ENCODE measurements at regions not wholly inside any gene's neighbourhood (a gene's known extent, or its start where the extent isn't known, plus 50 kb on each side); places are given as distances from the start of the nearest gene placed in this dataset.

- no peak for TF ChIP-seq CTCF (IDR thresholded peaks at IDR 0.05; ENCODE audit: control extremely low read depth in 1 of 3, insufficient read depth in 1 of 3, low read depth in 1 of 3, low read length in 3 of 3)
These were observed 759.4 kb upstream of the C9orf72 start (continued) for GRCh38 chr9:28332648-28333047.
